H1 (cell line): ENCODE measurements at regions not wholly inside any gene's neighbourhood (a gene's known extent, or its start where the extent isn't known, plus 50 kb on each side); places are given as distances from the start of the nearest gene placed in this dataset.
A peak's percentile ranks its signal among the peaks of the same experiment; 100 is the strongest.

Experiments
- CTCF ChIA-PET: fragments of 300-600 bp; sonication (Branson Sonifier 250); formaldehyde crosslinking; loops from one replicate; lab custom pipeline; 2021; ENCODE audit not compliant: partially characterized antibody; lab: Charles Lee
- POLR2A ChIA-PET: fragments of 300-600 bp; sonication (Branson Sonifier 250); formaldehyde crosslinking; loops from one replicate; lab custom pipeline; 2021; ENCODE audit warnings: inconsistent platforms; ENCODE audit not compliant: partially characterized antibody; lab: Charles Lee
- DNase-seq, 2 experiments: peaks; one replicate each; pipeline versions ENCODE4 v3.0.0 to v3.0.0-alpha.2; 2010 to 2022; ENCODE audit warnings: low spot score in 2 of 2, low read depth in 1 of 2, mixed read lengths in 1 of 2
- FAIRE-seq: peaks from 2 replicates; lab custom pipeline; 2011; peaks lifted over from hg19 to GRCh38; lab: Jason Lieb, UNC
- H2AFZ ChIP-seq: 2 replicates; pipeline ENCODE4 v1.8.1; 2012; ENCODE audit warnings: low read length, inconsistent platforms
- H2AK5ac ChIP-seq: 2 replicates; pipeline ENCODE4 v1.6.1; 2013; ENCODE audit warnings: low read depth, low read length
- H2BK120ac ChIP-seq: replicated peaks from 2 replicates; pipeline ENCODE3; 2013; ENCODE audit warnings: low read depth, low read length, inconsistent platforms
- H2BK12ac ChIP-seq: 2 replicates; pipeline ENCODE4 v1.6.1; 2013; ENCODE audit warnings: low read depth, low read length
- H2BK15ac ChIP-seq: 2 replicates; pipeline ENCODE4 v1.6.1; 2013; ENCODE audit warnings: low read length
- H2BK20ac ChIP-seq: 2 replicates; pipeline ENCODE4 v1.6.1; 2013; ENCODE audit warnings: low read length
- H2BK5ac ChIP-seq: 2 replicates; pipeline ENCODE4 v1.6.1; 2013; ENCODE audit warnings: low read depth, low read length
- H3K14ac ChIP-seq: 2 replicates; pipeline ENCODE4 v1.6.1; 2013; ENCODE audit warnings: inconsistent platforms; ENCODE audit not compliant: insufficient read length
- H3K18ac ChIP-seq: 2 replicates; pipeline ENCODE4 v1.6.1; 2013; ENCODE audit warnings: low read length; ENCODE audit errors: extremely low read depth
- H3K23ac ChIP-seq: 2 replicates; pipeline ENCODE4 v1.6.1; 2013; ENCODE audit warnings: inconsistent platforms; ENCODE audit not compliant: insufficient read length
- H3K23me2 ChIP-seq: 2 replicates; pipeline ENCODE4 v1.6.1; 2013; ENCODE audit warnings: low read depth, low read length
- H3K27ac ChIP-seq: 2 replicates; pipeline ENCODE4 v1.6.1; 2011; ENCODE audit warnings: low read depth, low read length, inconsistent platforms
- H3K27me3 ChIP-seq, 4 experiments: replicated peaks in 1 of 4; 1 replicate in 1 of 4; 2 replicates in 3 of 4; pipeline versions ENCODE4 v1.6.1 to v1.8.1; 2011 to 2013; ENCODE audit warnings: low read length in 3 of 4, mild to moderate bottlenecking in 3 of 4, inconsistent platforms in 2 of 4, mixed read lengths in 2 of 4, moderate library complexity in 1 of 4; ENCODE audit not compliant: control insufficient read depth in 3 of 4, insufficient read depth in 3 of 4; ENCODE audit errors: extremely low read depth in 1 of 4
- H3K36me3 ChIP-seq, 4 experiments: 2 replicates each; pipeline versions ENCODE4 v1.6.1 to v1.8.1; 2011 to 2013; ENCODE audit warnings: mild to moderate bottlenecking in 4 of 4, low read length in 3 of 4, moderate library complexity in 2 of 4, control low read depth in 1 of 4, inconsistent platforms in 1 of 4; ENCODE audit not compliant: insufficient read depth in 4 of 4, control insufficient read depth in 2 of 4
- H3K4ac ChIP-seq: replicated peaks from 2 replicates; pipeline ENCODE3; 2013; ENCODE audit warnings: low read length, low read depth, mixed read lengths, inconsistent platforms; ENCODE audit not compliant: insufficient read length
- H3K4me1 ChIP-seq, 4 experiments: replicated peaks in 1 of 4; 1 replicate in 1 of 4; 2 replicates in 3 of 4; pipeline versions ENCODE4 v1.6.1 to v1.8.1; 2011 to 2013; ENCODE audit warnings: low read length in 3 of 4, inconsistent platforms in 2 of 4, mixed read lengths in 1 of 4; ENCODE audit not compliant: insufficient read depth in 4 of 4, control insufficient read depth in 3 of 4
- H3K4me2 ChIP-seq, 2 experiments: 2 replicates each; pipeline versions ENCODE4 v1.6.1 to v1.8.1; 2011 to 2013; ENCODE audit warnings: low read depth in 2 of 2, low read length in 2 of 2, control low read depth in 1 of 2, inconsistent platforms in 1 of 2, mild to moderate bottlenecking in 1 of 2; ENCODE audit not compliant: insufficient read depth in 1 of 2
- H3K4me3 ChIP-seq, 4 experiments: fragments of 200-600, 300-600 bp in 1 of 4; sonication (generic), shearing (Covaris generic), sonication (Bioruptor Twin) in 1 of 4; 2 replicates each; pipeline versions ENCODE4 v1.5.1 to v1.8.1; 2011 to 2016; ENCODE audit warnings: low read length in 4 of 4, low read depth in 3 of 4, control low read depth in 2 of 4, inconsistent platforms in 2 of 4, mild to moderate bottlenecking in 2 of 4, mixed read lengths in 1 of 4, moderate library complexity in 1 of 4; ENCODE audit not compliant: insufficient read depth in 2 of 4; ENCODE audit errors: extremely low read depth in 1 of 4
- H3K56ac ChIP-seq: replicated peaks from 2 replicates; pipeline ENCODE3; 2013; ENCODE audit warnings: low read depth, mild to moderate bottlenecking, mixed read lengths, low read length, inconsistent platforms; ENCODE audit not compliant: insufficient read length
- H3K79me1 ChIP-seq: 2 replicates; pipeline ENCODE4 v1.6.1; 2013; ENCODE audit warnings: low read depth, low read length, control low read depth
- H3K79me2 ChIP-seq, 2 experiments: 2 replicates each; pipeline versions ENCODE4 v1.6.1 to v1.8.1; 2012 to 2013; ENCODE audit warnings: low read length in 2 of 2, mild to moderate bottlenecking in 2 of 2, inconsistent platforms in 1 of 2; ENCODE audit not compliant: insufficient read depth in 2 of 2, control insufficient read depth in 1 of 2
- H3K9ac ChIP-seq, 4 experiments: replicated peaks in 1 of 4; 1 replicate in 1 of 4; 2 replicates in 3 of 4; pipeline versions ENCODE4 v1.6.1 to v1.8.1; 2011 to 2013; ENCODE audit warnings: low read depth in 3 of 4, low read length in 3 of 4, control low read depth in 2 of 4, mild to moderate bottlenecking in 2 of 4, moderate library complexity in 2 of 4, inconsistent platforms in 1 of 4; ENCODE audit errors: extremely low read depth in 1 of 4
- H3K9me3 ChIP-seq, 2 experiments: 2 replicates each; pipeline versions ENCODE4 v1.6.1 to v1.8.1; 2012 to 2013; ENCODE audit warnings: mild to moderate bottlenecking in 2 of 2, moderate library complexity in 2 of 2, control low read depth in 1 of 2, inconsistent platforms in 1 of 2, low read depth in 1 of 2, low read length in 1 of 2, mixed read lengths in 1 of 2; ENCODE audit not compliant: insufficient read depth in 2 of 2
- H4K20me1 ChIP-seq, 2 experiments: replicated peaks in 1 of 2; 2 replicates each; pipeline versions ENCODE3 to v1.8.1; 2011 to 2013; ENCODE audit warnings: inconsistent platforms in 2 of 2, low read length in 2 of 2, mild to moderate bottlenecking in 1 of 2; ENCODE audit not compliant: insufficient read depth in 2 of 2, control insufficient read depth in 1 of 2
- H4K5ac ChIP-seq: 2 replicates; pipeline ENCODE4 v1.6.1; 2013; ENCODE audit warnings: low read length, low read depth, mixed read lengths, inconsistent platforms; ENCODE audit not compliant: insufficient read length
- H4K8ac ChIP-seq: 2 replicates; pipeline ENCODE4 v1.8.0; 2013; ENCODE audit warnings: mild to moderate bottlenecking, moderate library complexity, low read length, inconsistent platforms; ENCODE audit not compliant: insufficient read depth; ENCODE audit errors: extremely low read depth
- H4K91ac ChIP-seq: replicated peaks from 2 replicates; pipeline ENCODE3; 2013; ENCODE audit warnings: low read length, mixed read lengths, inconsistent platforms; ENCODE audit not compliant: insufficient read length
- BCL11A ChIP-seq, 2 experiments: IDR thresholded peaks; one replicate each; pipeline ENCODE4 v1.6.1; 2011; ENCODE audit warnings: low read depth in 2 of 2, low read length in 2 of 2, mild to moderate bottlenecking in 2 of 2
- WGBS, 2 experiments: shearing (Covaris generic) in 1 of 2; methylation state at CpG; one replicate each; pipeline versions ENCODE4 v1.1.6 to v1.1.7; 2013 to 2015; ENCODE audit warnings: low lambda C conversion rate in 2 of 2, mixed read lengths in 2 of 2, inconsistent platforms in 1 of 2, low coverage in 1 of 2, missing lambda C conversion rate in 1 of 2; ENCODE audit not compliant: insufficient replicate concordance in 2 of 2, insufficient coverage in 1 of 2, insufficient read length in 1 of 2; ENCODE audit errors: extremely low coverage in 1 of 2, missing lambda C conversion rate in 1 of 2; 5-methylcytosine and 5-hydroxymethylcytosine counted together

DNA sequence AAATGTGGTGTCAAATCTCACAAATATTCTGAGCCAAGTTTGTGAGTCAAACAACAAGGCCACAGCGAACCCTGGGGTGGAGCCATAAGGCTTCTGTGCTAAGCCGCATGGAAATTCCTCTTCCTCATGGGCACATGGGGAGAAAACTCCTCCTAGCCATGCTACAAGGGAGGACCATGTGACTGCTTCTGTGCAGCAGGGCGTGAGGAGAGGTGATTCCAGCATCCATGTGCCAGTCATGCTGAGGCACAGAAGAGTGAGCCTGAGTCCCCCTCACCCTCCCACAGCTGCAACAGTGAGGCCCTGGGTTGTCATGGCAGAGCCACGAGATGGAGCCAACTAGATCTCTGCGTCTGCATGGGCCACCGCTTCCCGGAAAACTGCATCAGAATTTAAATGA is 488.8 kb upstream of the RAB6C start:
- H2BK5ac ChIP-seq: no peak overlapping the region
- 0 out of 2 replicates have a peak overlapping the region, but pooled peaks have one; percentile 14 for H2BK12ac ChIP-seq
- no peaks in the 10 kb centered on the region for H3K36me3 ChIP-seq
- no peak overlapping the region for H3K4ac ChIP-seq
- 91% methylated on average over 7 of the region's 7 CpGs; no CpG with 5 or more reads in 1 of the 2 experiments for WGBS, 2 experiments
- H4K91ac ChIP-seq: no peak overlapping the region
- no peak overlapping the region; the same call in 1 of the 2 replicates for H4K8ac ChIP-seq
- no peak for DNase-seq
- no peak overlapping the region for H2AK5ac ChIP-seq
- H3K79me2 ChIP-seq: no peaks in the 10 kb centered on the region
- no peak overlapping the region for H4K5ac ChIP-seq
- H2BK120ac ChIP-seq: no peak overlapping the region
- no peak overlapping the region for H3K56ac ChIP-seq
- H2BK15ac ChIP-seq: 0 out of 2 replicates have a peak overlapping the region, but pooled peaks have one; percentile 29
- no peaks in the 10 kb centered on the region for H4K20me1 ChIP-seq
- no peak overlapping the region for H3K4me2 ChIP-seq
- H3K4me1 ChIP-seq: no peaks in the 10 kb centered on the region
- no peaks in the 10 kb centered on the region for H3K79me1 ChIP-seq
- no peak overlapping the region for H3K18ac ChIP-seq
- H3K23me2 ChIP-seq: no peaks in the 10 kb centered on the region
- H2AFZ ChIP-seq: peak overlapping the region; percentile 85
- H3K9ac ChIP-seq: no peak overlapping the region
- no peak for FAIRE-seq
- ChIA-PET CTCF (no interaction called here), POLR2A (no interaction called here)
- H3K14ac ChIP-seq: no peak overlapping the region
- H3K9me3 ChIP-seq: no peaks in the 10 kb centered on the region
- H3K27me3 ChIP-seq: no peaks in the 10 kb centered on the region
- no peak overlapping the region for H3K4me3 ChIP-seq
- H2BK20ac ChIP-seq: no peak overlapping the region
- H3K23ac ChIP-seq: no peak overlapping the region
- H3K27ac ChIP-seq: no peak overlapping the region
- no peak for TF ChIP-seq BCL11A (IDR thresholded peaks at IDR 0.05; ENCODE audit: low read depth in 2 of 2, low read length in 2 of 2)
